ENCODE measurements at regions not wholly inside any gene's neighbourhood (a gene's known extent, or its start where the extent isn't known, plus 50 kb on each side); places are given as distances from the start of the nearest gene placed in this dataset.

- ChIA-PET CTCF (interaction anchor here (0.5 to 0.8 kb wide), 2 partner anchors 155 to 971 kb away, joined by 3 read pairs; no protein-coding TSS in a partner anchor), POLR2A (no interaction called here)
- ATAC-seq (no peak), DNase-seq (ENCODE audit: low read depth in 1 of 2, low spot score in 1 of 2) (no peak), FAIRE-seq (peak; percentile 18)
- Histone ChIP-seq H3K4me3 (no peak overlapping the region), H3K4me1 (no peaks in the 10 kb centered on the region), H3K27ac (no peak overlapping the region), H3K9me3 (no peaks in the 10 kb centered on the region), H3K4me2 (no peak overlapping the region)
- no peak for TF ChIP-seq FOSB (CRISPR knock-in tag; IDR thresholded peaks at IDR 0.05)
- no peak for TF ChIP-seq FOSL2 (IDR thresholded peaks at IDR 0.05)
- no peak for TF ChIP-seq FOSL2 (CRISPR knock-in tag; IDR thresholded peaks at IDR 0.05)
- TF ChIP-seq RFX5 (IDR thresholded peaks at IDR 0.05) = no peak
- TF ChIP-seq TP53 (CRISPR knock-in tag; IDR thresholded peaks at IDR 0.05) = no peak
- TF ChIP-seq MYC (IDR thresholded peaks at IDR 0.05; ENCODE audit: borderline replicate concordance, low read length) = no peak
- TF ChIP-seq SMC3 (IDR thresholded peaks at IDR 0.05) = no peak
- no peak for TF ChIP-seq PHF8 (IDR thresholded peaks at IDR 0.05; ENCODE audit: borderline replicate concordance, low read depth)
- TF ChIP-seq JUN (IDR thresholded peaks at IDR 0.05) = no peak
- TF ChIP-seq HMGXB4 (CRISPR knock-in tag; IDR thresholded peaks at IDR 0.05; ENCODE audit: borderline replicate concordance) = no peak
- TF ChIP-seq ZNF302 (CRISPR knock-in tag; IDR thresholded peaks at IDR 0.05) = no peak
- no peak for TF ChIP-seq NPAS2 (CRISPR knock-in tag; IDR thresholded peaks at IDR 0.05; ENCODE audit: borderline replicate concordance)
- no peak for TF ChIP-seq FOXS1 (CRISPR knock-in tag; IDR thresholded peaks at IDR 0.05)
- no peak for TF ChIP-seq KDM1A (IDR thresholded peaks at IDR 0.05; ENCODE audit: low read depth)
- no peak for TF ChIP-seq MAZ (IDR thresholded peaks at IDR 0.05; ENCODE audit: borderline replicate concordance, low read depth, low read length)
- no peak for TF ChIP-seq CBX2 (IDR thresholded peaks at IDR 0.05; ENCODE audit: borderline replicate concordance, low read depth)
- no peak for TF ChIP-seq EHMT2 (IDR thresholded peaks at IDR 0.05; ENCODE audit: low read depth)
Observed at GRCh38 chr3:22885039-22885438, 318.1 kb upstream of the UBE2E2 start.

DNA sequence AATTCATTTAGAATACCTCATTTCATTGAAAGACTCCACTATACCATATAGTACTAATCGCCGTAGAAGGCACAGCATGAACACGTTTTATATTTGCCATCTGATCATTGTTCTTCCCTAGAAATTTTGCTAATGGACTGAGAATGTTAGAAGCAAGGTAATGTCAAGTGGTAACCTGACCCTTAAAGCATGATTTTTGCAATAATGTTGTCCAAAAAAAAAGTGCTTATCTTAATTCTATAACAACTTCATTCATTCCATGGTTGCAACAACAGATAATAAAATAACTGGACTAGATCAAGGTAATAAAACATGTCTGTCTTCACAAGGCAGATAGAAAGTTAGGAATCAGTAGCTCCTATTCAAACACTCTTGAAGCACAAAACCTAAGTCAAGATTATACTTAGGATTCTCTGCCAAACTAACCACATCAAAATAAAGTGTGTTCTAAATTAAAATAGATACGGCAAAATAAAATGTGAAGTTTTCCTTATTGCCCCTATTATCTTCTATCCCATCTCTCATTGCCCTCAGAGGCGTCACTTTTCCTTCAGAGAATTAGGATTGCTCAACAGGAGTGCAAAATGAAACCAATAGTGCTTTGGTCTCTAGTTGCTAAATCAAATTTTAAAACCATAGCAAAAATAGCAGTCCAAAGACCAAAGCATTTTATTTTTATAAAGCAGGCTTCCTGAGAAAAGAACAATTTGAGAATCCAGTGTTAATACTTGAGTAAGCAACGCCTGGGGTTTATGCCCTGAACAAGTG is 317.4 kb upstream of the UBE2E2 start:
- ChIA-PET POLR2A (no interaction called here), CTCF (no interaction called here)
- Histone ChIP-seq H3K4me3 (no peak overlapping the region), H3K4me2 (no peak overlapping the region), H3K9me3 (no peaks in the 10 kb centered on the region), H3K27ac (no peak overlapping the region), H3K4me1 (no peaks in the 10 kb centered on the region)
- DNase-seq (ENCODE audit: low read depth in 1 of 2, low spot score in 1 of 2) = no peak
- ATAC-seq = no peak
- TF ChIP-seq HOXA7 (CRISPR knock-in tag; IDR thresholded peaks at IDR 0.05) (no peak), EP300 (IDR thresholded peaks at IDR 0.05) (no peak), NPAS2 (CRISPR knock-in tag; IDR thresholded peaks at IDR 0.05; ENCODE audit: borderline replicate concordance) (no peak), ESRRA (IDR thresholded peaks at IDR 0.05; ENCODE audit: borderline replicate concordance, low read length) (no peak), GATA3 (IDR thresholded peaks at IDR 0.05; ENCODE audit: borderline replicate concordance) (no peak), MAZ (IDR thresholded peaks at IDR 0.05; ENCODE audit: borderline replicate concordance, low read depth, low read length) (no peak), TFCP2L1 (CRISPR knock-in tag; IDR thresholded peaks at IDR 0.05) (no peak), FOXS1 (CRISPR knock-in tag; IDR thresholded peaks at IDR 0.05) (no peak), MYC (IDR thresholded peaks at IDR 0.05; ENCODE audit: borderline replicate concordance, low read length) (no peak), JUN (IDR thresholded peaks at IDR 0.05) (no peak), RNF2 (IDR thresholded peaks at IDR 0.05; ENCODE audit: borderline replicate concordance, low read depth) (no peak)
- TF ChIP-seq, protein P1, sequence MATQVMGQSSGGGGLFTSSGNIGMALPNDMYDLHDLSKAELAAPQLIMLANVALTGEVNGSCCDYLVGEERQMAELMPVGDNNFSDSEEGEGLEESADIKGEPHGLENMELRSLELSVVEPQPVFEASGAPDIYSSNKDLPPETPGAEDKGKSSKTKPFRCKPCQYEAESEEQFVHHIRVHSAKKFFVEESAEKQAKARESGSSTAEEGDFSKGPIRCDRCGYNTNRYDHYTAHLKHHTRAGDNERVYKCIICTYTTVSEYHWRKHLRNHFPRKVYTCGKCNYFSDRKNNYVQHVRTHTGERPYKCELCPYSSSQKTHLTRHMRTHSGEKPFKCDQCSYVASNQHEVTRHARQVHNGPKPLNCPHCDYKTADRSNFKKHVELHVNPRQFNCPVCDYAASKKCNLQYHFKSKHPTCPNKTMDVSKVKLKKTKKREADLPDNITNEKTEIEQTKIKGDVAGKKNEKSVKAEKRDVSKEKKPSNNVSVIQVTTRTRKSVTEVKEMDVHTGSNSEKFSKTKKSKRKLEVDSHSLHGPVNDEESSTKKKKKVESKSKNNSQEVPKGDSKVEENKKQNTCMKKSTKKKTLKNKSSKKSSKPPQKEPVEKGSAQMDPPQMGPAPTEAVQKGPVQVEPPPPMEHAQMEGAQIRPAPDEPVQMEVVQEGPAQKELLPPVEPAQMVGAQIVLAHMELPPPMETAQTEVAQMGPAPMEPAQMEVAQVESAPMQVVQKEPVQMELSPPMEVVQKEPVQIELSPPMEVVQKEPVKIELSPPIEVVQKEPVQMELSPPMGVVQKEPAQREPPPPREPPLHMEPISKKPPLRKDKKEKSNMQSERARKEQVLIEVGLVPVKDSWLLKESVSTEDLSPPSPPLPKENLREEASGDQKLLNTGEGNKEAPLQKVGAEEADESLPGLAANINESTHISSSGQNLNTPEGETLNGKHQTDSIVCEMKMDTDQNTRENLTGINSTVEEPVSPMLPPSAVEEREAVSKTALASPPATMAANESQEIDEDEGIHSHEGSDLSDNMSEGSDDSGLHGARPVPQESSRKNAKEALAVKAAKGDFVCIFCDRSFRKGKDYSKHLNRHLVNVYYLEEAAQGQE (IDR thresholded peaks at IDR 0.05) = no peak
- TF ChIP-seq, protein P2, sequence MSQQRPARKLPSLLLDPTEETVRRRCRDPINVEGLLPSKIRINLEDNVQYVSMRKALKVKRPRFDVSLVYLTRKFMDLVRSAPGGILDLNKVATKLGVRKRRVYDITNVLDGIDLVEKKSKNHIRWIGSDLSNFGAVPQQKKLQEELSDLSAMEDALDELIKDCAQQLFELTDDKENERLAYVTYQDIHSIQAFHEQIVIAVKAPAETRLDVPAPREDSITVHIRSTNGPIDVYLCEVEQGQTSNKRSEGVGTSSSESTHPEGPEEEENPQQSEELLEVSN (IDR thresholded peaks at IDR 0.05; ENCODE audit: borderline replicate concordance, low read depth) = no peak
- no peak for FAIRE-seq
- 49% methylated on average over 6 of the region's 6 CpGs for WGBS (ENCODE audit: missing lambda C conversion rate)
